ENCODE measurements at regions not wholly inside any gene's neighbourhood (a gene's known extent, or its start where the extent isn't known, plus 50 kb on each side); places are given as distances from the start of the nearest gene placed in this dataset.

- Mint-ChIP-seq H3K4me1 (ENCODE audit: low read depth) (no peaks in the 10 kb centered on the region), H3K9me3 (no peaks in the 10 kb centered on the region), H3K27ac (no peak overlapping the region), H3K36me3 (ENCODE audit: low read depth) (no peaks in the 10 kb centered on the region), H3K4me3 (no peak overlapping the region), H3K27me3 (ENCODE audit: insufficient read depth) (peaks cover 10% of the 10 kb centered on the region)
- DNase-seq: no peak
- no peak for TF ChIP-seq CTCF (IDR thresholded peaks at IDR 0.05)
These were observed 509.8 kb downstream of the PTPRU start for GRCh38 chr1:29746076-29746665.

GRCh38 chr1:29744684-29745490 is 508.6 kb downstream of the PTPRU start:
- no peak overlapping the region for H3K27ac Mint-ChIP-seq
- no peaks in the 10 kb centered on the region for H3K9me3 Mint-ChIP-seq
- no peaks in the 10 kb centered on the region for H3K4me1 Mint-ChIP-seq (ENCODE audit: low read depth)
- DNase-seq: no peak
- no peak overlapping the region for H3K4me3 Mint-ChIP-seq
- no peaks in the 10 kb centered on the region for H3K36me3 Mint-ChIP-seq (ENCODE audit: low read depth)
- H3K27me3 Mint-ChIP-seq (ENCODE audit: insufficient read depth): peaks cover 9% of the 10 kb centered on the region
- TF ChIP-seq CTCF (IDR thresholded peaks at IDR 0.05): no peak

- H3K4me3 Mint-ChIP-seq: no peak overlapping the region
- peaks cover 9% of the 10 kb centered on the region for H3K27me3 Mint-ChIP-seq (ENCODE audit: insufficient read depth)
- H3K9me3 Mint-ChIP-seq: no peaks in the 10 kb centered on the region
- no peaks in the 10 kb centered on the region for H3K36me3 Mint-ChIP-seq (ENCODE audit: low read depth)
- TF ChIP-seq CTCF (IDR thresholded peaks at IDR 0.05): no peak
- no peak overlapping the region for H3K27ac Mint-ChIP-seq
- H3K4me1 Mint-ChIP-seq (ENCODE audit: low read depth): no peaks in the 10 kb centered on the region
- DNase-seq: no peak
These were observed 507.6 kb downstream of the PTPRU start for GRCh38 chr1:29743931-29744330.

GRCh38 chr1:29743264-29743663 is 506.9 kb downstream of the PTPRU start:
- Mint-ChIP-seq H3K9me3 (no peaks in the 10 kb centered on the region), H3K27ac (no peak overlapping the region), H3K4me3 (no peak overlapping the region), H3K36me3 (ENCODE audit: low read depth) (no peaks in the 10 kb centered on the region), H3K4me1 (ENCODE audit: low read depth) (no peaks in the 10 kb centered on the region), H3K27me3 (ENCODE audit: insufficient read depth) (peaks cover 9% of the 10 kb centered on the region)
- no peak for DNase-seq
- no peak for TF ChIP-seq CTCF (IDR thresholded peaks at IDR 0.05)

- H3K4me1 Mint-ChIP-seq (ENCODE audit: low read depth): no peaks in the 10 kb centered on the region
- DNase-seq: no peak
- peaks cover 5% of the 10 kb centered on the region for H3K27me3 Mint-ChIP-seq (ENCODE audit: insufficient read depth)
- H3K27ac Mint-ChIP-seq: no peak overlapping the region
- no peaks in the 10 kb centered on the region for H3K9me3 Mint-ChIP-seq
- H3K4me3 Mint-ChIP-seq: no peak overlapping the region
- no peak for TF ChIP-seq CTCF (IDR thresholded peaks at IDR 0.05)
- no peaks in the 10 kb centered on the region for H3K36me3 Mint-ChIP-seq (ENCODE audit: low read depth)
These were observed 502.9 kb downstream of the PTPRU start for GRCh38 chr1:29739176-29739575.

Measured in HFFc6 (cell line).